ENCODE measurements at regions not wholly inside any gene's neighbourhood (a gene's known extent, or its start where the extent isn't known, plus 50 kb on each side); places are given as distances from the start of the nearest gene placed in this dataset.

- no peak for DNase-seq
- TF ChIP-seq GATA1 (IDR thresholded peaks at IDR 0.05; ENCODE audit: low read depth, low read length): no peak
Measured at GRCh38 chr6:98579079-98579478, 255.3 kb upstream of the POU3F2 start.

DNA sequence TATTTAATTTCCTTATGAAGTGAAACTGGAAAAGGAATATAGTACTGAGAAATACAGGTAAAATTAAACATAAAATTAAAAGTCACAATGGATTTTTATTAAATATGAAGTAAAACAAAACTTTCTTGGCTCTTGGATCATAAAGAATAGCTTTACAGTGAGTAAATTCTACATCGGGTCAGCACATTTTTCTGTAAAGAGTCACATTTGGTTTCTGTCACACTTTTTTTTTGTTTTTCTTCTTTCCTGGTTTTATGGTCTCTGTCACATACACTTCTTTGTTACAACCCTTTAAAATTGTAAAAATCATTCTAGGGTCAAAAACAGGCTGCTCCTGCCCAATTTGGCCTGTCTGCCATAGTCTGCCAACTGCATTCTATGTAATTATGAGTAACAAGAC, 254.4 kb upstream of the POU3F2 start:
- no peak for DNase-seq

DNA sequence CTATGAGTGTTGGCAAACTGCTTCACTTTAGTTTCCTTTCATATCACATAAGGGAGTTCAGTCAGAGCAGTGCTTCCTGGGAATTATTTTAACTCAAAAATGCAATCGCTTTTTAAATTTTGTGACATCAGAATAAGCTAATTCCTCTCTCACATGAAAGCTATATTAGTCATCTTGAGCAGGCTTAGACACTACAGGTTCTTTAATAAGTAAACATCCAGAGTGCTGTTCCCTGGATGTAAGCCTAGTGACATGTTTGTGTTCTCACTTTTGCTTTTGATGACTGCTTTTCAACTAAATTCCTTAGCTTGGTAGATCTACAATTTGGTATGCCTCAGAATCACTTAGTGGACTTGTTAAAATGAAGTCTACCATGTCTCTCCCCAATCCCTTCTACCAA, 252.7 kb upstream of the POU3F2 start:
- TF ChIP-seq POLR2A (IDR thresholded peaks at IDR 0.05; ENCODE audit: low read length): no peak
- no peak for TF ChIP-seq GATA1 (IDR thresholded peaks at IDR 0.05; ENCODE audit: low read depth, low read length)
- DNase-seq: no peak

More for the DNA sequence above, 254.4 kb upstream of the POU3F2 start:
- no peak for TF ChIP-seq GATA1 (IDR thresholded peaks at IDR 0.05; ENCODE audit: low read depth, low read length)
- no peak for TF ChIP-seq POLR2A (IDR thresholded peaks at IDR 0.05; ENCODE audit: low read length)

DNA sequence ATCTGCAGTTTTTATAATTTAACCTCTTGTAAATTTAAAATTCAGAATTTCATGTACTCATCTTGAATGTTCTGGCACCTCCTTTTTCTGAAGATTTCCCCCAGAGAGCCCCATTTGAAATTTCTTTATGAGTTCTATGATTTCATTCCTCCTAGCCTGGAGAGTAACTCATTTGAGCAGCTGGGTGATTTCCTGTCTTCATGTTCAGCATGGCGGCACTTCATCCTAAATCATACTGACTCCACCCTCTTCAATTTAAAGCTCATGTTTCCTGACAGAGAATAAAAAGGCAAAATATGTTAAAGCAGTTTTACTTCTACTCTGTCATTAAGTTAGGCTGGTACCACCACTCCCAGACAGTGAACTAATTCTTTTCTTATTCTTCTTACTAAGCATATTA, 250.9 kb upstream of the POU3F2 start:
- TF ChIP-seq POLR2A (IDR thresholded peaks at IDR 0.05; ENCODE audit: low read length) (no peak), GATA1 (IDR thresholded peaks at IDR 0.05; ENCODE audit: low read depth, low read length) (no peak)
- no peak for DNase-seq

DNA sequence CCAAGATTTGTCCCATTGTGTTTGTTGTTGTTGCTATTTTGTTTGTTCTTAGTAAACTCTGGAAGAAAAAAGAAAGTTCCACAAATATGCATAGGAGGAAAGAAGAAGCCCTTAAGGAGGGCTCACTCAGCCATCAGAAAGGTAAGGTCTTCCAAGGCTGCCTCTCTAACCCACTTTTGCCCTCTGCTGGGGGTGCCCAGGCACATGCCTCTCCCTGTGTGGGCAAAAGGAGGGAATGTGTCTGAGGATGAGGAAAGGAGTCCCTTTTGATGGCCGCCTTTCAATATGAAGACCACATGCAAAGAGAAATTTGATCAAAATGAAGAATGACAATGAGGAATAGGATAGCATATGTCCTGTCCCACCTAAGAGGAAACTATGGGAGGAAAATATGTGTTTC, 248.2 kb upstream of the POU3F2 start:
- TF ChIP-seq GATA1 (IDR thresholded peaks at IDR 0.05; ENCODE audit: low read depth, low read length): no peak
- TF ChIP-seq POLR2A (IDR thresholded peaks at IDR 0.05; ENCODE audit: low read length): no peak
- no peak for DNase-seq

DNA sequence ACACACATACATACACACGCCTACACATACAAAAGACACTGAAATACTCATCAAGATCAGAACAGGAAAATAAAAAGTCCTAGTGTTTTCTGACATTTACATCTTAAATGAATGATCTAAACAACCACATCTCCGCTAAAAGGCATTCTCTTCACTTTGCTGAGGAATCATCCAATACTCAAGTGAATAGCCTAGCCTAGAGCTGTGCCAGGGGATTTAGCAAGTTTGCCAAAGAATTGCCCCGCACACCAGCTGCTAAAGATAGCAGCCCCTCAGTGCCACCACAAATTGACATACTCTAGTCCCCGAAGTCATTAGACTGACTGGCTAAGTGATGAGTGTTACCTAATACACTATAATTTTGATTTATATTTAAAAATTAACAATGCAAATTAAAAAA, 246.8 kb upstream of the POU3F2 start:
- TF ChIP-seq GATA1 (IDR thresholded peaks at IDR 0.05; ENCODE audit: low read depth, low read length) (no peak), POLR2A (IDR thresholded peaks at IDR 0.05; ENCODE audit: low read length) (no peak)
- no peak for DNase-seq

GRCh38 chr6:98589536-98589935, 244.8 kb upstream of the POU3F2 start:
- DNase-seq: no peak
- TF ChIP-seq POLR2A (IDR thresholded peaks at IDR 0.05; ENCODE audit: low read length) (no peak), GATA1 (IDR thresholded peaks at IDR 0.05; ENCODE audit: low read depth, low read length) (no peak)

GRCh38 chr6:98590136-98590681, 244.2 kb upstream of the POU3F2 start:
- TF ChIP-seq GATA1 (IDR thresholded peaks at IDR 0.05; ENCODE audit: low read depth, low read length) (no peak), POLR2A (IDR thresholded peaks at IDR 0.05; ENCODE audit: low read length) (no peak)
- no peak for DNase-seq

DNA sequence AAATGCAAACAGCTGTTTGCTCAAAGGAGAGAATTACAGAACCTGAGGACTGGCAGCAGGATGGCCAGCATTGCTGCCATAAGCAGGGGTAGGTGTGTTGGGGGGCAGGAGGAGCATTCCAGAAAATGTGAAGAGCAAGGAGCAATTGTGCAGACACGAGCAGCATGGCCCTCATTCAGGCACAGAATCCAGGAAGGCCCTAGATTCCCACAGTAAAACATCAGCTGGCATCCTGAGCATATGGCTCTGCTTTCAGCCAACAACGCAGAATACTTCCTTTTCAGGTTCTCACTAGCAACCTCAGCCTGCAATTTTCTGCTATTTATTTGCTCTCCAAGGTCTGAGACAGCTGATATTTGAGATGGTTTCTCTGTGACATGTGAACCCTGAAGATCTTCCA, 243.4 kb upstream of the POU3F2 start:
- TF ChIP-seq GATA1 (IDR thresholded peaks at IDR 0.05; ENCODE audit: low read depth, low read length) (no peak), POLR2A (IDR thresholded peaks at IDR 0.05; ENCODE audit: low read length) (no peak)

GRCh38 chr6:98593676-98594075, 240.7 kb upstream of the POU3F2 start:
- no peak for TF ChIP-seq POLR2A (IDR thresholded peaks at IDR 0.05; ENCODE audit: low read length)
- no peak for TF ChIP-seq GATA1 (IDR thresholded peaks at IDR 0.05; ENCODE audit: low read depth, low read length)
- no peak for DNase-seq

More for the DNA sequence above, 243.4 kb upstream of the POU3F2 start:
- no peak for DNase-seq

DNA sequence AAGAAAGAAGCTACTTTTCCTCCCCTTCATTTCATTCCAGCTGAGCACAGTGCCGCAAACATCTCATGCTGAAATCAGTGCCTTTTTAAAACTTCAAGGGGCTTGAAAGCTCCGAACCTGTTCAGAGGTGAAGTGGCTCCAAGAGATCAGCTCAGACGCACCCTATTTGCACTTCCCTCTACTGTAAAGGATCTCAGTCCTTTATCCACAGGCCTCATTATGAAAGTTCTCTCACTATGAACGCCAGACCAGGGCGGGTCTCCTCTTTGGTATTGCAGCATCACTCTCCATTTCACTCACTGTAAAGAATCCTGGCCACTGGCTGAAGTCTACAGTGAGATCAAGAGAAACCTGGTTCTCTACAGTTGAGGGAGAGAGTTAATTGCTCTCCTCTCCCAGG, 232.7 kb upstream of the POU3F2 start:
- TF ChIP-seq POLR2A (IDR thresholded peaks at IDR 0.05; ENCODE audit: low read length) (no peak), GATA1 (IDR thresholded peaks at IDR 0.05; ENCODE audit: low read depth, low read length) (no peak)
- DNase-seq: no peak

- DNase-seq: no peak
- TF ChIP-seq POLR2A (IDR thresholded peaks at IDR 0.05; ENCODE audit: low read length): no peak
Measured at GRCh38 chr6:98605705-98606104, 228.7 kb upstream of the POU3F2 start.

DNA sequence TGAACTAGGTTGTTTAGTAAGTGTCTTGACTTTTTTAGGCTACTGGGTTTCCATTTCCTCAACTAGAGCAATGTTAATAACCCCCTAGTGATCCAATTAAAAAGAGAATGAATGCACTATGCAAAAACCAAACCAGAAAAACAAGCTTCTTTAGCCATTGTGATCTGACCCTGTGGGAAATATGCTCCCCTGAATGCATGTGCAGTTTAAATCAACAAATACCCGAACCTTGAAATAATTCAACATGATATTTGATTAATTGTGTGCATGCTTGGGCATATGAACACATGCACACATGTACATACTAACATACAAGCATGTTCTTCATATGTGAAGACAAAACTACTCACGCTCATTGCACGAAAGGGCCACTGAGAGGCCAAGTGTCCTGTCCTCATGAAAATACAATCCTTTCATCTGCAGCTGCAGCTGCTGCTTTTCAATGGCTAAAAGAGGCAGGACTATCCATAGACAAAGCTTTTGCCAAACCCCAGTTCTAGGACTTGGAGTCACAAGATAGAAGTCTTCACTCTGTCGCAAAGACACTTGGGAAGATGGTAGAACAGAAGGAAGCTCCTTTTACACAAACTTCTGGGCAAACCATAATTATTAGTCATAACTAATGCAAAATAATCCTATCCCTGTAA, 207.1 kb upstream of the POU3F2 start:
- no peak for DNase-seq
- TF ChIP-seq POLR2A (IDR thresholded peaks at IDR 0.05; ENCODE audit: low read length): no peak
- no peak for TF ChIP-seq GATA1 (IDR thresholded peaks at IDR 0.05; ENCODE audit: low read depth, low read length)

DNA sequence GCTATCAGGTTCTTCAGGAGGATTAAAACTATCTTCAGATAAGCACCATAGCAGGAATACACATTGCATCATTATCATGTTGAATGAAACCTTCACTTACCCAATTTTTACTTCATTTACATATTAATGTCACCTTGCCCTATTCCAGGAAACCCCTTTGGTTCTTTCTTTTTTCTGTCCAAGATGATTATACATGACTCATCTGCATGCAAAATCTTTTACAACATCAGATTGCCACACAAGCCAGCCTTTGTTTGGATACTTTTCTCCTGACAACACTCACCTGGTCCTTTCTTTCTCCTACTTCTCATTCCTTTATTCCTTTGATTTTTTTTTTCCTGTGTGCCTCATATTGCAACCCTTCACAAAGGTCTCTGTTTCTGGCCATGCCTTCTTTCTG, 200.5 kb upstream of the POU3F2 start:
- TF ChIP-seq POLR2A (IDR thresholded peaks at IDR 0.05; ENCODE audit: low read length) (no peak), GATA1 (IDR thresholded peaks at IDR 0.05; ENCODE audit: low read depth, low read length) (no peak)
- no peak for DNase-seq

- TF ChIP-seq GATA1 (IDR thresholded peaks at IDR 0.05; ENCODE audit: low read depth, low read length) (no peak), POLR2A (IDR thresholded peaks at IDR 0.05; ENCODE audit: low read length) (no peak)
- DNase-seq: no peak
Measured at GRCh38 chr6:98634569-98634968, 199.8 kb upstream of the POU3F2 start.
